ENCODE measurements at regions not wholly inside any gene's neighbourhood (a gene's known extent, or its start where the extent isn't known, plus 50 kb on each side); places are given as distances from the start of the nearest gene placed in this dataset.

GRCh38 chr9:3735251-3735650 lies 209.4 kb upstream of the RFX3 start:
- no peak for TF ChIP-seq CTCF (conservative IDR thresholded peaks at IDR 0.05)
- no peak for TF ChIP-seq ZFX (IDR thresholded peaks at IDR 0.05)
